ENCODE measurements at regions not wholly inside any gene's neighbourhood (a gene's known extent, or its start where the extent isn't known, plus 50 kb on each side); places are given as distances from the start of the nearest gene placed in this dataset.

- Histone ChIP-seq H3K9ac (replicated peaks; ENCODE audit: extremely low read depth, insufficient read depth, low read length) (no peak overlapping the region), H3K27me3 (ENCODE audit: control insufficient read depth in 2 of 2, insufficient read depth in 2 of 2, low read length in 2 of 2) (peaks cover 7 to 8% of the 10 kb centered on the region in 2 experiments), H3K79me2 (ENCODE audit: control insufficient read depth, insufficient read depth, low read length) (no peaks in the 10 kb centered on the region), H3K4me2 (ENCODE audit: insufficient read depth, low read length) (no peak overlapping the region), H3K4me3 (replicated peaks in 1 of 3; ENCODE audit: insufficient read depth in 1 of 3, low read depth in 1 of 3, low read length in 3 of 3) (no peak overlapping the region), H3K9me1 (replicated peaks; ENCODE audit: control insufficient read depth, extremely low read depth, insufficient read depth, low read length) (no peaks in the 10 kb centered on the region), H3K4me1 (ENCODE audit: control insufficient read depth, extremely low read depth, insufficient read depth, low read length) (peaks cover 3% of the 10 kb centered on the region), H4K20me1 (replicated peaks; ENCODE audit: control insufficient read depth, extremely low read depth, insufficient read depth, low read length) (no peaks in the 10 kb centered on the region), H3K9me3 (replicated peaks; ENCODE audit: control insufficient read depth, insufficient read depth, low read length) (no peaks in the 10 kb centered on the region), H3K27ac (ENCODE audit: insufficient read depth, low read depth, low read length) (no peak overlapping the region), H2AFZ (ENCODE audit: low read depth, low read length) (no peak overlapping the region), H3K36me3 (ENCODE audit: control insufficient read depth in 2 of 2, extremely low read depth in 1 of 2, insufficient read depth in 2 of 2, low read length in 2 of 2) (no peaks in the 10 kb centered on the region)
- no peak for DNase-seq (ENCODE audit: low read depth, low spot score)
- ChIA-PET CTCF (no interaction called here), POLR2A (no interaction called here)
- TF ChIP-seq CTCF (IDR thresholded peaks at IDR 0.05; ENCODE audit: extremely low read depth in 1 of 2, insufficient read depth in 1 of 2, low read depth in 1 of 2, low read length in 2 of 2) (no peak), EZH2 (IDR thresholded peaks at IDR 0.05; ENCODE audit: borderline replicate concordance, low read depth, low read length, severe bottlenecking) (no peak), POLR2AphosphoS5 (IDR thresholded peaks at IDR 0.05; ENCODE audit: insufficient read depth, low read depth, low read length) (no peak), MAX (IDR thresholded peaks at IDR 0.05; ENCODE audit: insufficient read depth, insufficient read length) (no peak), FOS (IDR thresholded peaks at IDR 0.05; ENCODE audit: borderline replicate concordance, insufficient read depth, low read length) (no peak), MYC (IDR thresholded peaks at IDR 0.05; ENCODE audit: low read depth, low read length) (no peak), POLR2A (IDR thresholded peaks at IDR 0.05; ENCODE audit: low read depth, low read length) (no peak), JUN (IDR thresholded peaks at IDR 0.05; ENCODE audit: borderline replicate concordance, insufficient read depth, insufficient read length, low read depth) (no peak), GATA2 (IDR thresholded peaks at IDR 0.05; ENCODE audit: insufficient read depth, insufficient read length, low read depth, low read length) (no peak)
- no TSS peak for BruUV-seq (replicated peaks)
- intact Hi-C loops (cut with micrococcal nuclease): no loop called here
- no peak for FAIRE-seq
- dilution Hi-C loops (cut with MboI; ENCODE audit: extremely low pct_ligation_motif_present, low sequenced_read_pairs): no loop called here
Observed at GRCh38 chr2:111673526-111673925, 210.5 kb downstream of the ANAPC1 start.
